HFF-Myc (cell line): ENCODE measurements at regions not wholly inside any gene's neighbourhood (a gene's known extent, or its start where the extent isn't known, plus 50 kb on each side); places are given as distances from the start of the nearest gene placed in this dataset.
"Not testable (repeated sequence)": the region's sequence is repeated elsewhere in the genome, so short reads cannot be mapped to it uniquely, and the experiment has no call there.

ENCODE experiments used
- DNase-seq: peaks from one replicate; pipeline ENCODE4 v3.0.0-alpha.2; 2011; ENCODE audit warnings: low read depth; ENCODE audit errors: extremely low read depth
- H3K4me3 ChIP-seq: replicated peaks from 2 replicates; pipeline ENCODE4 v1.5.1; 2011; ENCODE audit warnings: low read depth, mild to moderate bottlenecking, control low read depth, low read length
- CTCF ChIP-seq: IDR thresholded peaks from 2 replicates; pipeline ENCODE4 v1.5.1; 2012; ENCODE audit warnings: mild to moderate bottlenecking, low read depth, low read length, control low read depth; ENCODE audit errors: missing control alignments

- H3K4me3 ChIP-seq = no peak overlapping the region
- no peak for DNase-seq
- no peak for TF ChIP-seq CTCF
Observed at GRCh38 chr18:30618567-30618966, 424.0 kb downstream of the DSC3 start.

- no peak overlapping the region for H3K4me3 ChIP-seq
- TF ChIP-seq CTCF = no peak
- no peak for DNase-seq
Observed at GRCh38 chr18:30616414-30616813, 426.1 kb downstream of the DSC3 start.

- no peak overlapping the region for H3K4me3 ChIP-seq
- no peak for TF ChIP-seq CTCF
- DNase-seq = no peak
Observed at GRCh38 chr18:30613467-30613801, 429.1 kb downstream of the DSC3 start.

GRCh38 chr18:30601541-30601940, 441.0 kb downstream of the DSC3 start:
- no peak overlapping the region for H3K4me3 ChIP-seq
- DNase-seq = no peak
- TF ChIP-seq CTCF = no peak

- TF ChIP-seq CTCF = no peak
- no peak overlapping the region for H3K4me3 ChIP-seq
- no peak for DNase-seq
Observed at GRCh38 chr18:30597202-30597601, 445.3 kb downstream of the DSC3 start.

GRCh38 chr18:30596635-30597034, 445.9 kb downstream of the DSC3 start:
- no peak overlapping the region for H3K4me3 ChIP-seq
- TF ChIP-seq CTCF = no peak
- DNase-seq = no peak

GRCh38 chr18:30595942-30596341, 446.6 kb downstream of the DSC3 start:
- no peak for TF ChIP-seq CTCF
- no peak for DNase-seq
- no peak overlapping the region for H3K4me3 ChIP-seq

- DNase-seq, H3K4me3 ChIP-seq: not testable (repeated sequence)
Observed at GRCh38 chr18:30594911-30595310, 447.6 kb downstream of the DSC3 start.
